ENCODE measurements at regions not wholly inside any gene's neighbourhood (a gene's known extent, or its start where the extent isn't known, plus 50 kb on each side); places are given as distances from the start of the nearest gene placed in this dataset.

DNA sequence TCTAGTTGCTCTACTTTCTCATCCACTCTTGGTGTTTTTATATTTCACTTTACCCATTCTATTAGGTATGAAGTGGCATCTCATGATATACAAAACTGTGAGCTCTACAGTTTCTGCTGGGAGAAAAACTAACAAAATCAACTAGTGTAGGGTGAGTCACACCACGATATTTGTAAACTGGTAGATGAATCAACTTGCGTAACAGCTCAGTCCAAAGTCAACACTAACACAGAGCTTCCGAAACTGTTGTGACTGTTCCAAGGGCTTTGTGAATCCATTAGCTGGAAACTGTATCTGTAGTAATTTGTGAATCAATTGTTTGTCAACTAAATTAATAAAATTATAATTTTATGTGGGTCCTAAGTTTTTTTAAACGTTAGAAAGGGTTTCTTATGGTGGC lies 119.8 kb upstream of the TSPAN5 start:
- TF ChIP-seq EZH2 (IDR thresholded peaks at IDR 0.05; ENCODE audit: insufficient read depth, poor library complexity, severe bottlenecking) (no peak), EZH2phosphoT487 (IDR thresholded peaks at IDR 0.05; ENCODE audit: insufficient read depth, low read depth) (no peak)
